ENCODE measurements at regions not wholly inside any gene's neighbourhood (a gene's known extent, or its start where the extent isn't known, plus 50 kb on each side); places are given as distances from the start of the nearest gene placed in this dataset.

DNA sequence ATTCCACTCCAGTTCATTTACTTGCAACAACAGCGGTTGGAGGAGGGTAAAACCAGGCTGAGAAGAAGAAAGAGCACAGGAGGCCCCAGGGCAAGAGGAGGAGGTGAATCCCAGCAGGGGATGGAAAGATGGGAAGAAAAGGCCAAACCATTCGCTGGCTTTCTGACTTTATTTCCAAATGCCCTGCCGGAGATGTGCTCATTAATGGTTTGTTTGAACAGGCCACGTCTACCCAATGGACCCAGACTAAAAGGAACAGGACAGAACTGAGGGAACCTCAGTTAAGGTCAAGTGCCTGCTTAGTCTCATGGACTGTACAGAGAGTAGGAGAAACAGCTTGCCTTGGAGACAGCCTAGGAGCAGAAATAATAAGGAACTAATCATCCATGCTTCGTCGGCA, 121.6 kb upstream of the NDUFV2 start:
- H2AFZ ChIP-seq (ENCODE audit: low read length), result peak overlapping the region; percentile 73; the same call in 1 of the 2 replicates
- TF ChIP-seq SIN3A (conservative IDR thresholded peaks at IDR 0.05 in 1 of 2, IDR thresholded peaks at IDR 0.05 in 1 of 2; ENCODE audit: low read depth in 1 of 2, low read length in 2 of 2), result no peak
- TF ChIP-seq POU5F1 (IDR thresholded peaks at IDR 0.05; ENCODE audit: low read depth, low read length), result no peak

More for the DNA sequence above, 121.6 kb upstream of the NDUFV2 start:
- H4K91ac ChIP-seq (replicated peaks; ENCODE audit: insufficient read length, low read length), result no peak overlapping the region
- H2BK120ac ChIP-seq (replicated peaks; ENCODE audit: low read depth, low read length), result no peak overlapping the region
- H4K5ac ChIP-seq (ENCODE audit: insufficient read length, low read depth, low read length), result no peak overlapping the region
- H3K79me2 ChIP-seq (ENCODE audit: control insufficient read depth in 1 of 2, insufficient read depth in 2 of 2, low read length in 2 of 2), result no peaks in the 10 kb centered on the region
- no peaks in the 10 kb centered on the region for H3K27me3 ChIP-seq (replicated peaks in 1 of 4; ENCODE audit: control insufficient read depth in 3 of 4, extremely low read depth in 1 of 4, insufficient read depth in 3 of 4, low read length in 3 of 4)
- H3K14ac ChIP-seq (ENCODE audit: insufficient read length), result no peak overlapping the region
- H3K36me3 ChIP-seq (ENCODE audit: control insufficient read depth in 2 of 4, insufficient read depth in 4 of 4, low read length in 3 of 4), result no peaks in the 10 kb centered on the region
- WGBS, 2 experiments (ENCODE audit: extremely low coverage in 1 of 2, insufficient coverage in 1 of 2, insufficient read length in 1 of 2, insufficient replicate concordance in 2 of 2, low coverage in 1 of 2, low lambda C conversion rate in 2 of 2, missing lambda C conversion rate in 1 of 2), result 85% methylated on average over 6 of the region's 6 CpGs; no CpG with 5 or more reads in 1 of the 2 experiments
- no peak overlapping the region; the same call in 1 of the 2 replicates for H2BK15ac ChIP-seq (ENCODE audit: low read length)
- H2BK12ac ChIP-seq (ENCODE audit: low read depth, low read length), result 0 out of 2 replicates have a peak overlapping the region, but pooled peaks have one; percentile 35
- H3K23ac ChIP-seq (ENCODE audit: insufficient read length), result no peak overlapping the region
- no peak overlapping the region for H4K8ac ChIP-seq (ENCODE audit: extremely low read depth, insufficient read depth, low read length)
- no peak overlapping the region for H3K27ac ChIP-seq (ENCODE audit: low read depth, low read length)
- CTCF ChIA-PET (ENCODE audit: partially characterized antibody), result interaction anchor here (1.0 to 4.3 kb wide), 7 partner anchors 16 to 326 kb away, joined by 3 to 40 read pairs (median 4); no protein-coding TSS in a partner anchor
- no peak overlapping the region for H2AK5ac ChIP-seq (ENCODE audit: low read depth, low read length)
- no peak overlapping the region for H3K56ac ChIP-seq (replicated peaks; ENCODE audit: insufficient read length, low read depth, low read length)
- DNase-seq (ENCODE audit: low read depth in 1 of 2, low spot score in 2 of 2), result no peak
- no peak overlapping the region; the same call in 1 of the 2 replicates for H2BK5ac ChIP-seq (ENCODE audit: low read depth, low read length)
- H3K4ac ChIP-seq (replicated peaks; ENCODE audit: insufficient read length, low read depth, low read length), result no peak overlapping the region
- no peak overlapping the region; the same call in 1 of the 2 replicates for H3K18ac ChIP-seq (ENCODE audit: extremely low read depth, low read length)
- H4K20me1 ChIP-seq (replicated peaks in 1 of 2; ENCODE audit: control insufficient read depth in 1 of 2, insufficient read depth in 2 of 2, low read length in 2 of 2), result no peaks in the 10 kb centered on the region
- FAIRE-seq, result no peak
- no peaks in the 10 kb centered on the region for H3K23me2 ChIP-seq (ENCODE audit: low read depth, low read length)
- POLR2A ChIA-PET (ENCODE audit: partially characterized antibody), result no interaction called here
- H3K4me3 ChIP-seq (ENCODE audit: extremely low read depth in 1 of 4, insufficient read depth in 2 of 4, low read depth in 3 of 4, low read length in 4 of 4), result no peak overlapping the region
- peak overlapping the region; percentile 37; the same call in 1 of the 2 replicates for H2BK20ac ChIP-seq (ENCODE audit: low read length)
- no peak overlapping the region for H3K9ac ChIP-seq (replicated peaks in 1 of 4; ENCODE audit: extremely low read depth in 1 of 4, low read depth in 3 of 4, low read length in 3 of 4)
- no peaks in the 10 kb centered on the region for H3K9me3 ChIP-seq (ENCODE audit: insufficient read depth in 2 of 2, low read depth in 1 of 2, low read length in 1 of 2)
- peaks cover 2 to 17% (median 14%) of the 10 kb centered on the region in 4 experiments for H3K4me1 ChIP-seq (replicated peaks in 1 of 4; ENCODE audit: control insufficient read depth in 3 of 4, insufficient read depth in 4 of 4, low read length in 3 of 4)
- no peaks in the 10 kb centered on the region for H3K79me1 ChIP-seq (ENCODE audit: low read depth, low read length)
- no peak overlapping the region; a peak in 1 of 4 replicates for H3K4me2 ChIP-seq (ENCODE audit: insufficient read depth in 1 of 2, low read depth in 2 of 2, low read length in 2 of 2)

Measured in H1 (cell line).